ENCODE measurements at regions not wholly inside any gene's neighbourhood (a gene's known extent, or its start where the extent isn't known, plus 50 kb on each side); places are given as distances from the start of the nearest gene placed in this dataset.

GRCh38 chr2:133732059-133732458 lies 163.8 kb upstream of the NCKAP5 start (continued):
- no peak for TF ChIP-seq MAX (IDR thresholded peaks at IDR 0.05)

Data from H1 (cell line).